H1 (cell line): ENCODE measurements at regions not wholly inside any gene's neighbourhood (a gene's known extent, or its start where the extent isn't known, plus 50 kb on each side); places are given as distances from the start of the nearest gene placed in this dataset.

Experiments used
- CTCF ChIA-PET: fragments of 300-600 bp; sonication (Branson Sonifier 250); formaldehyde crosslinking; loops from one replicate; lab custom pipeline; 2021; ENCODE audit not compliant: partially characterized antibody; lab: Charles Lee
- POLR2A ChIA-PET: fragments of 300-600 bp; sonication (Branson Sonifier 250); formaldehyde crosslinking; loops from one replicate; lab custom pipeline; 2021; ENCODE audit warnings: inconsistent platforms; ENCODE audit not compliant: partially characterized antibody; lab: Charles Lee
- DNase-seq, 2 experiments: peaks; one replicate each; pipeline versions ENCODE4 v3.0.0 to v3.0.0-alpha.2; 2010 to 2022; ENCODE audit warnings: low spot score in 2 of 2, low read depth in 1 of 2, mixed read lengths in 1 of 2
- FAIRE-seq: peaks from 2 replicates; lab custom pipeline; 2011; peaks lifted over from hg19 to GRCh38; lab: Jason Lieb, UNC
- H2AFZ ChIP-seq: 2 replicates; pipeline ENCODE4 v1.8.1; 2012; ENCODE audit warnings: low read length, inconsistent platforms
- H2AK5ac ChIP-seq: 2 replicates; pipeline ENCODE4 v1.6.1; 2013; ENCODE audit warnings: low read depth, low read length
- H2BK120ac ChIP-seq: replicated peaks from 2 replicates; pipeline ENCODE3; 2013; ENCODE audit warnings: low read depth, low read length, inconsistent platforms
- H2BK12ac ChIP-seq: 2 replicates; pipeline ENCODE4 v1.6.1; 2013; ENCODE audit warnings: low read depth, low read length
- H2BK15ac ChIP-seq: 2 replicates; pipeline ENCODE4 v1.6.1; 2013; ENCODE audit warnings: low read length
- H2BK20ac ChIP-seq: 2 replicates; pipeline ENCODE4 v1.6.1; 2013; ENCODE audit warnings: low read length
- H2BK5ac ChIP-seq: 2 replicates; pipeline ENCODE4 v1.6.1; 2013; ENCODE audit warnings: low read depth, low read length
- H3K14ac ChIP-seq: 2 replicates; pipeline ENCODE4 v1.6.1; 2013; ENCODE audit warnings: inconsistent platforms; ENCODE audit not compliant: insufficient read length
- H3K18ac ChIP-seq: 2 replicates; pipeline ENCODE4 v1.6.1; 2013; ENCODE audit warnings: low read length; ENCODE audit errors: extremely low read depth
- H3K23ac ChIP-seq: 2 replicates; pipeline ENCODE4 v1.6.1; 2013; ENCODE audit warnings: inconsistent platforms; ENCODE audit not compliant: insufficient read length
- H3K23me2 ChIP-seq: 2 replicates; pipeline ENCODE4 v1.6.1; 2013; ENCODE audit warnings: low read depth, low read length
- H3K27ac ChIP-seq: 2 replicates; pipeline ENCODE4 v1.6.1; 2011; ENCODE audit warnings: low read depth, low read length, inconsistent platforms
- H3K27me3 ChIP-seq, 4 experiments: replicated peaks in 1 of 4; 1 replicate in 1 of 4; 2 replicates in 3 of 4; pipeline versions ENCODE4 v1.6.1 to v1.8.1; 2011 to 2013; ENCODE audit warnings: low read length in 3 of 4, mild to moderate bottlenecking in 3 of 4, inconsistent platforms in 2 of 4, mixed read lengths in 2 of 4, moderate library complexity in 1 of 4; ENCODE audit not compliant: control insufficient read depth in 3 of 4, insufficient read depth in 3 of 4; ENCODE audit errors: extremely low read depth in 1 of 4
- H3K36me3 ChIP-seq, 4 experiments: 2 replicates each; pipeline versions ENCODE4 v1.6.1 to v1.8.1; 2011 to 2013; ENCODE audit warnings: mild to moderate bottlenecking in 4 of 4, low read length in 3 of 4, moderate library complexity in 2 of 4, control low read depth in 1 of 4, inconsistent platforms in 1 of 4; ENCODE audit not compliant: insufficient read depth in 4 of 4, control insufficient read depth in 2 of 4
- H3K4ac ChIP-seq: replicated peaks from 2 replicates; pipeline ENCODE3; 2013; ENCODE audit warnings: low read length, low read depth, mixed read lengths, inconsistent platforms; ENCODE audit not compliant: insufficient read length
- H3K4me1 ChIP-seq, 4 experiments: replicated peaks in 1 of 4; 1 replicate in 1 of 4; 2 replicates in 3 of 4; pipeline versions ENCODE4 v1.6.1 to v1.8.1; 2011 to 2013; ENCODE audit warnings: low read length in 3 of 4, inconsistent platforms in 2 of 4, mixed read lengths in 1 of 4; ENCODE audit not compliant: insufficient read depth in 4 of 4, control insufficient read depth in 3 of 4
- H3K4me2 ChIP-seq, 2 experiments: 2 replicates each; pipeline versions ENCODE4 v1.6.1 to v1.8.1; 2011 to 2013; ENCODE audit warnings: low read depth in 2 of 2, low read length in 2 of 2, control low read depth in 1 of 2, inconsistent platforms in 1 of 2, mild to moderate bottlenecking in 1 of 2; ENCODE audit not compliant: insufficient read depth in 1 of 2
- H3K4me3 ChIP-seq, 4 experiments: fragments of 200-600, 300-600 bp in 1 of 4; sonication (generic), shearing (Covaris generic), sonication (Bioruptor Twin) in 1 of 4; 2 replicates each; pipeline versions ENCODE4 v1.5.1 to v1.8.1; 2011 to 2016; ENCODE audit warnings: low read length in 4 of 4, low read depth in 3 of 4, control low read depth in 2 of 4, inconsistent platforms in 2 of 4, mild to moderate bottlenecking in 2 of 4, mixed read lengths in 1 of 4, moderate library complexity in 1 of 4; ENCODE audit not compliant: insufficient read depth in 2 of 4; ENCODE audit errors: extremely low read depth in 1 of 4
- H3K56ac ChIP-seq: replicated peaks from 2 replicates; pipeline ENCODE3; 2013; ENCODE audit warnings: low read depth, mild to moderate bottlenecking, mixed read lengths, low read length, inconsistent platforms; ENCODE audit not compliant: insufficient read length
- H3K79me1 ChIP-seq: 2 replicates; pipeline ENCODE4 v1.6.1; 2013; ENCODE audit warnings: low read depth, low read length, control low read depth
- H3K79me2 ChIP-seq, 2 experiments: 2 replicates each; pipeline versions ENCODE4 v1.6.1 to v1.8.1; 2012 to 2013; ENCODE audit warnings: low read length in 2 of 2, mild to moderate bottlenecking in 2 of 2, inconsistent platforms in 1 of 2; ENCODE audit not compliant: insufficient read depth in 2 of 2, control insufficient read depth in 1 of 2
- H3K9ac ChIP-seq, 4 experiments: replicated peaks in 1 of 4; 1 replicate in 1 of 4; 2 replicates in 3 of 4; pipeline versions ENCODE4 v1.6.1 to v1.8.1; 2011 to 2013; ENCODE audit warnings: low read depth in 3 of 4, low read length in 3 of 4, control low read depth in 2 of 4, mild to moderate bottlenecking in 2 of 4, moderate library complexity in 2 of 4, inconsistent platforms in 1 of 4; ENCODE audit errors: extremely low read depth in 1 of 4
- H3K9me3 ChIP-seq, 2 experiments: 2 replicates each; pipeline versions ENCODE4 v1.6.1 to v1.8.1; 2012 to 2013; ENCODE audit warnings: mild to moderate bottlenecking in 2 of 2, moderate library complexity in 2 of 2, control low read depth in 1 of 2, inconsistent platforms in 1 of 2, low read depth in 1 of 2, low read length in 1 of 2, mixed read lengths in 1 of 2; ENCODE audit not compliant: insufficient read depth in 2 of 2
- H4K20me1 ChIP-seq, 2 experiments: replicated peaks in 1 of 2; 2 replicates each; pipeline versions ENCODE3 to v1.8.1; 2011 to 2013; ENCODE audit warnings: inconsistent platforms in 2 of 2, low read length in 2 of 2, mild to moderate bottlenecking in 1 of 2; ENCODE audit not compliant: insufficient read depth in 2 of 2, control insufficient read depth in 1 of 2
- H4K5ac ChIP-seq: 2 replicates; pipeline ENCODE4 v1.6.1; 2013; ENCODE audit warnings: low read length, low read depth, mixed read lengths, inconsistent platforms; ENCODE audit not compliant: insufficient read length
- H4K8ac ChIP-seq: 2 replicates; pipeline ENCODE4 v1.8.0; 2013; ENCODE audit warnings: mild to moderate bottlenecking, moderate library complexity, low read length, inconsistent platforms; ENCODE audit not compliant: insufficient read depth; ENCODE audit errors: extremely low read depth
- H4K91ac ChIP-seq: replicated peaks from 2 replicates; pipeline ENCODE3; 2013; ENCODE audit warnings: low read length, mixed read lengths, inconsistent platforms; ENCODE audit not compliant: insufficient read length
- CBX5 ChIP-seq: fragments of 300-800, 300-1000 bp; sonication (generic); IDR thresholded peaks from 2 replicates; pipeline ENCODE4 v1.7.1; 2016; ENCODE audit warnings: antibody characterized with exemption, low read length, low read depth
- CBX8 ChIP-seq: fragments of 300-800, 300-1000 bp; sonication (generic); IDR thresholded peaks from 2 replicates; pipeline ENCODE4 v1.7.1; 2016; ENCODE audit warnings: low read depth, low read length, borderline replicate concordance
- CEBPB ChIP-seq: IDR thresholded peaks from 2 replicates; pipeline ENCODE4 v1.6.1; 2012; ENCODE audit warnings: low read depth, low read length
- CHD1 ChIP-seq: IDR thresholded peaks from 2 replicates; pipeline ENCODE4 v1.6.1; 2012; ENCODE audit warnings: low read depth, low read length, improper control_type of control experiment
- EP300 ChIP-seq, 2 experiments: IDR thresholded peaks; 1 replicate in 1 of 2; 2 replicates in 1 of 2; pipeline ENCODE4 v1.6.1; 2011 to 2012; ENCODE audit warnings: low read depth in 2 of 2, low read length in 2 of 2, mild to moderate bottlenecking in 2 of 2, borderline replicate concordance in 1 of 2, inconsistent platforms in 1 of 2, moderate library complexity in 1 of 2
- FOSL1 ChIP-seq: IDR thresholded peaks from 2 replicates; pipeline ENCODE4 v1.6.1; 2011; ENCODE audit warnings: mild to moderate bottlenecking, low read depth, low read length, moderate library complexity; ENCODE audit not compliant: insufficient read depth
- GABPA ChIP-seq: IDR thresholded peaks from 2 replicates; pipeline ENCODE4 v1.6.1; 2011; ENCODE audit warnings: mild to moderate bottlenecking, low read length, moderate library complexity, borderline replicate concordance; ENCODE audit not compliant: insufficient read depth
- HDAC6 ChIP-seq: IDR thresholded peaks from one replicate; pipeline ENCODE4 v1.7.1; 2012; ENCODE audit warnings: low read depth, mild to moderate bottlenecking, inconsistent platforms, low read length, moderate library complexity
- MAFK ChIP-seq: IDR thresholded peaks from 2 replicates; pipeline ENCODE4 v1.6.1; 2012; ENCODE audit warnings: low read depth, mild to moderate bottlenecking, improper control_type of control experiment, low read length
- NANOG ChIP-seq: IDR thresholded peaks from 2 replicates; pipeline ENCODE4 v1.6.1; 2011; ENCODE audit warnings: low read length, low read depth, mild to moderate bottlenecking, inconsistent platforms; ENCODE audit not compliant: insufficient read depth, poor library complexity, severe bottlenecking
- SAP30 ChIP-seq: fragments of 300-600 bp; sonication (generic); IDR thresholded peaks from 2 replicates; pipeline ENCODE4 v1.7.1; 2012; ENCODE audit warnings: low read length, moderate library complexity, mild to moderate bottlenecking, inconsistent platforms; ENCODE audit not compliant: insufficient read depth, insufficient replicate concordance
- TAF1 ChIP-seq: IDR thresholded peaks from 2 replicates; pipeline ENCODE4 v1.6.1; 2011; ENCODE audit warnings: mild to moderate bottlenecking, low read depth, low read length
- TCF12 ChIP-seq: IDR thresholded peaks from 2 replicates; pipeline ENCODE4 v1.6.1; 2011; ENCODE audit warnings: low read depth, mild to moderate bottlenecking, low read length
- WGBS, 2 experiments: shearing (Covaris generic) in 1 of 2; methylation state at CpG; one replicate each; pipeline versions ENCODE4 v1.1.6 to v1.1.7; 2013 to 2015; ENCODE audit warnings: low lambda C conversion rate in 2 of 2, mixed read lengths in 2 of 2, inconsistent platforms in 1 of 2, low coverage in 1 of 2, missing lambda C conversion rate in 1 of 2; ENCODE audit not compliant: insufficient replicate concordance in 2 of 2, insufficient coverage in 1 of 2, insufficient read length in 1 of 2; ENCODE audit errors: extremely low coverage in 1 of 2, missing lambda C conversion rate in 1 of 2; 5-methylcytosine and 5-hydroxymethylcytosine counted together

DNA sequence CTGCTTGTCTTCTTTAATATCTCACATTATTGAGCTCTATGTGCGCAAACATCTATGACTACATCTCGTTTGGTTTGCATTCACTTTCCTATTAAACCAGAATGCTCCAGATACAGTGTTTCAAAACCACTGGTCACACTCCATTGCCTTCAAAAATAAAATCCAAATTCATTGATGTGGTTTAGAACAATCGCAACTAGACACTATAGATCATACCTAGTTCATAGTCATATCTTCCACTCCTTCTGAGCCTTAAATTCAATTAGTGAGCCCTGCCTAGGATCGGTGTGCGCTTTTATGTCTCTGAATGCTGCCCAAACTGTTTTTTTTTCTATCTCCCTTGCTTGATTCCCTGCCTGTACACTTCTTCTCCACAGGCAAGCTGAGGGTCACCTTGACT is 238.5 kb upstream of the RGPD4 start:
- no peak overlapping the region for H3K4ac ChIP-seq
- H2BK15ac ChIP-seq: no peak overlapping the region
- H3K23ac ChIP-seq: no peak overlapping the region
- no peak overlapping the region for H2BK120ac ChIP-seq
- no peak overlapping the region for H2BK20ac ChIP-seq
- H3K79me2 ChIP-seq: no peaks in the 10 kb centered on the region
- H3K9ac ChIP-seq: no peak overlapping the region
- H2AK5ac ChIP-seq: no peak overlapping the region
- no peaks in the 10 kb centered on the region for H3K79me1 ChIP-seq
- H2AFZ ChIP-seq: no peak overlapping the region
- FAIRE-seq (no peak), DNase-seq (no peak)
- no peak overlapping the region for H2BK12ac ChIP-seq
- H4K8ac ChIP-seq: no peak overlapping the region
- POLR2A ChIA-PET: interaction anchor here (0.9 kb wide), 1 partner anchor 11 kb away, joined by 4 read pairs; no protein-coding TSS in a partner anchor
- H3K9me3 ChIP-seq: no peaks in the 10 kb centered on the region
- H4K91ac ChIP-seq: no peak overlapping the region
- H3K4me3 ChIP-seq: no peak overlapping the region
- 98% methylated on average over 5 of the region's 5 CpGs; no CpG with 5 or more reads in 1 of the 2 experiments for WGBS, 2 experiments
- no peak for TF ChIP-seq HDAC6
- TF ChIP-seq CEBPB: no peak
- no peak for TF ChIP-seq CHD1
- no peak for TF ChIP-seq CBX8
- no peak for TF ChIP-seq NANOG
- TF ChIP-seq EP300 (IDR thresholded peaks at IDR 0.05; ENCODE audit: borderline replicate concordance in 1 of 2, low read depth in 2 of 2, low read length in 2 of 2): no peak
- TF ChIP-seq TCF12: no peak
- TF ChIP-seq SAP30: no peak
- no peak for TF ChIP-seq TAF1
- no peak for TF ChIP-seq MAFK
- TF ChIP-seq CBX5: no peak
- no peak for TF ChIP-seq GABPA
- no peak for TF ChIP-seq FOSL1
- H4K20me1 ChIP-seq: no peaks in the 10 kb centered on the region
- H3K23me2 ChIP-seq: no peaks in the 10 kb centered on the region
- H3K36me3 ChIP-seq: no peaks in the 10 kb centered on the region
- H3K27me3 ChIP-seq: no peaks in the 10 kb centered on the region
- no peak overlapping the region for H2BK5ac ChIP-seq
- no peak overlapping the region for H4K5ac ChIP-seq
- no peak overlapping the region for H3K56ac ChIP-seq
- no peak overlapping the region for H3K27ac ChIP-seq
- no peak overlapping the region for H3K18ac ChIP-seq
- CTCF ChIA-PET: interaction anchor here (1.3 kb wide), 1 partner anchor 12 kb away, joined by 4 read pairs; no protein-coding TSS in a partner anchor
- H3K14ac ChIP-seq: no peak overlapping the region
- H3K4me1 ChIP-seq: no peaks in the 10 kb centered on the region
- no peak overlapping the region for H3K4me2 ChIP-seq
